GM10248 (cell line): ENCODE measurements at regions not wholly inside any gene's neighbourhood (a gene's known extent, or its start where the extent isn't known, plus 50 kb on each side); places are given as distances from the start of the nearest gene placed in this dataset.

Experiments used
- CTCF ChIA-PET: fragments of 300-600 bp; sonication (Branson Sonifier 250); formaldehyde crosslinking; extraction: SDS; loops from one replicate; lab custom pipeline; 2021; ENCODE audit warnings: antibody characterized with exemption; lab: Yijun Ruan, JAX
- POLR2A ChIA-PET: fragments of 350-650 bp; sonication (Branson Sonifier 250); formaldehyde crosslinking; extraction: SDS; loops from one replicate; lab custom pipeline; 2020; ENCODE audit warnings: antibody characterized with exemption; lab: Yijun Ruan, JAX
- DNase-seq: peaks from one replicate; pipeline ENCODE4 v3.0.0; 2012; ENCODE audit errors: extremely low spot score
- CTCF ChIP-seq: IDR thresholded peaks from 2 replicates; pipeline ENCODE4 v1.5.1; 2012; ENCODE audit warnings: mild to moderate bottlenecking, low read depth; ENCODE audit errors: extremely low read depth, missing control alignments, control extremely low read depth

DNA sequence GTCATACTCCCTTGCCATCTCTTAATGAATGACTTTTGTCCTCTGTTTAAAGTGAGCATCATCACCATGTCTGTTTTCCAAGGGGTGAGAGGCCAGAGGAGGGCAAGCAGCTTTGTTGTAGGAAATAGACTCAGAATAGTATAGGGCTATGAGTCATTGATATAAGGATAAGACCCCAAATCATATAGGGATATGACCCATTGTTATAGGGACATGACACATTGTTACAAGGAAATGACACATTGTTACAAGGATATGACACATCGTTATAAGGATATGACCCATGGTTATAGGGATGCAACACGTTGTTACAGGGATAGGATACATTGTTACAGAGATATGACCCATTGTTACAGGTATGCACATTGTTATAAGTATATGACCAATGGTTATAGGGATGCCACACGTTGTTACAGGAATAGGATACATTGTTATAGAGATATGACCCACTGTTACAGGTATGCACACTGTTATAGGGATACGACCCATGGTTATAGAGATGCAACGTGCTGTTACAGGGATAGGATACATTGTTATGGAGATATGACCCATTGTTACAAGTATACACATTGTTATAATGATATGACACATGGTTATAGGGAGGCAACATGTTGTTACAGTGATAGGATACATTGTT, 311.1 kb upstream of the ADARB2 start:
- DNase-seq: no peak
- ChIA-PET POLR2A (no interaction called here), CTCF (no interaction called here)
- no peak for TF ChIP-seq CTCF

DNA sequence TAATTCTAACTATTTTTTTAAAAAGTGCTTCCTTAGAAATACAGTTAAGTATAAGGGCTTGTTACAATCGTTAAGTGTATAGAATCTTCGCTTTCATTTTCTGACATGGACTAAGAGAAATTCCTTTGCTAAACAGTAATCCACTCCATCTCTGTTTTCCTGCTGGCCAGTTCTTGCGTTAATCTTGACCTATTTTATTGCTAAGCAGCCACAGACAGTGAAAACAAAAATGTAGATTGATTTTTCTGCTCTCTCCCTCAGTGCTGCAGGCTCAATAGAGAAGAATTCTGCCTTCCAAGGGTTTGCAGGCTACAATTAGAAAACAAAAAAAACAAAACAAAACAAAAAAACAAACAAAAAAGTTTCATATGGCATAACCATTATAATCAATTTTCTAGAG, 310.4 kb upstream of the ADARB2 start:
- TF ChIP-seq CTCF: no peak
- ChIA-PET POLR2A (no interaction called here), CTCF (no interaction called here)
- DNase-seq: no peak

DNA sequence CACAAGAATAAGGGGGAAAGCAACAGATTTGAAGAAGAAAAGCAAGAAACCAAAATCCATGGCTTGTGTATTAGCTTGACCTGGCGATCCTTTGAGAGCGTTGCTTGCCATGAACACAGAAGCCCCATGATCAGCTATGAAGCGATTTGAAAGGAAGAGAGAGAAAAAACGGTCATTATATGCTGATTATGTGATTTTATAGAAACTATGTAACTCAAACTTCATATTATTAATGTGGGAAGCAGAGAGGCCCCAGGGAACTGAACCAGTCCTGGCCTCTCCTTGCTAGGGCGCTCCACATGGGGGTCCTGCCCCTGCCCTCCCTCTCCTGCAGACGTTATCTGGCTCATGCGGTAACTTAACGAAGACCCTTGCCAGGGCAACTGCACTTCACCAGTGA, 306.1 kb upstream of the ADARB2 start:
- ChIA-PET CTCF (no interaction called here), POLR2A (no interaction called here)
- DNase-seq: no peak
- TF ChIP-seq CTCF: no peak

GRCh38 chr10:2038036-2038435, 300.7 kb upstream of the ADARB2 start:
- no peak for DNase-seq
- CTCF ChIA-PET: no interaction called here
- POLR2A ChIA-PET: no interaction called here
- TF ChIP-seq CTCF: no peak

GRCh38 chr10:2037246-2037645, 299.9 kb upstream of the ADARB2 start:
- ChIA-PET CTCF (no interaction called here), POLR2A (no interaction called here)
- TF ChIP-seq CTCF: no peak
- DNase-seq: no peak

GRCh38 chr10:2036209-2036608, 298.9 kb upstream of the ADARB2 start:
- no peak for TF ChIP-seq CTCF
- ChIA-PET CTCF (interaction anchor here (1.4 kb wide), 1 partner anchor 9 kb away, joined by 3 read pairs; no protein-coding TSS in a partner anchor), POLR2A (no interaction called here)
- DNase-seq: no peak
